ENCODE measurements at regions not wholly inside any gene's neighbourhood (a gene's known extent, or its start where the extent isn't known, plus 50 kb on each side); places are given as distances from the start of the nearest gene placed in this dataset.

- TF ChIP-seq CTCF (conservative IDR thresholded peaks at IDR 0.05; ENCODE audit: low read depth in 2 of 2) (no peak), ZNF462 (CRISPR knock-in tag; IDR thresholded peaks at IDR 0.05) (no peak), EZH2 (IDR thresholded peaks at IDR 0.05; ENCODE audit: low read depth, unreplicated experiment) (no peak), ZNF331 (CRISPR knock-in tag; IDR thresholded peaks at IDR 0.05; ENCODE audit: low read depth) (no peak), ZNF114 (CRISPR knock-in tag; IDR thresholded peaks at IDR 0.05) (no peak), CREB1 (CRISPR knock-in tag; IDR thresholded peaks at IDR 0.05; ENCODE audit: low read depth) (no peak), JUNB (IDR thresholded peaks at IDR 0.05; ENCODE audit: unreplicated experiment) (no peak), NANOG (IDR thresholded peaks at IDR 0.05; ENCODE audit: borderline replicate concordance) (no peak)
Observed at GRCh38 chr17:72346306-72346705, 225.5 kb downstream of the SOX9 start (continued).

GRCh38 chr17:72349011-72349410, 228.2 kb downstream of the SOX9 start:
- H3K27me3 Mint-ChIP-seq (ENCODE audit: insufficient read depth, low read depth, poor library complexity) = peaks cover 3% of the 10 kb centered on the region
- DNase-seq (ENCODE audit: low spot score) = no peak

More at GRCh38 chr17:72349011-72349410, 228.2 kb downstream of the SOX9 start:
- Mint-ChIP-seq H3K4me1 (peaks cover 20% of the 10 kb centered on the region), H3K9me3 (no peaks in the 10 kb centered on the region), H3K36me3 (ENCODE audit: low read depth) (no peaks in the 10 kb centered on the region), H3K4me3 (no peak overlapping the region), H3K27ac (no peak overlapping the region)
- Histone ChIP-seq H3K4me1 (ENCODE audit: insufficient read depth) (no peaks in the 10 kb centered on the region; the same call in 1 of the 2 replicates), H3K27ac (ENCODE audit: low read depth) (no peak overlapping the region), H3K79me2 (replicated peaks; ENCODE audit: insufficient read depth) (no peaks in the 10 kb centered on the region), H3K4me3 (no peak overlapping the region), H3K9me2 (ENCODE audit: insufficient read depth) (no peaks in the 10 kb centered on the region), H3K36me3 (ENCODE audit: insufficient read depth) (no peaks in the 10 kb centered on the region), H2AFZ (no peak overlapping the region), H4K20me1 (replicated peaks; ENCODE audit: insufficient read depth) (no peaks in the 10 kb centered on the region), H3K4me2 (no peak overlapping the region), H3F3A (replicated peaks; ENCODE audit: low read depth) (no peaks in the 10 kb centered on the region), H3K27me3 (ENCODE audit: insufficient read depth) (no peaks in the 10 kb centered on the region)
- no peak for TF ChIP-seq ZNF331 (CRISPR knock-in tag; IDR thresholded peaks at IDR 0.05; ENCODE audit: low read depth)
- TF ChIP-seq REST (IDR thresholded peaks at IDR 0.05; ENCODE audit: unreplicated experiment) = no peak
- no peak for TF ChIP-seq CREB1 (CRISPR knock-in tag; IDR thresholded peaks at IDR 0.05; ENCODE audit: low read depth)
- no peak for TF ChIP-seq EZH2phosphoT487 (IDR thresholded peaks at IDR 0.05; ENCODE audit: unreplicated experiment)
- no peak for ATAC-seq

All from GM23338 (cell line).